DOHH2 (cell line): ENCODE measurements at regions not wholly inside any gene's neighbourhood (a gene's known extent, or its start where the extent isn't known, plus 50 kb on each side); places are given as distances from the start of the nearest gene placed in this dataset.

Experiments
- H3F3A ChIP-seq: fragments of 200-600 bp; sonication (generic), shearing (Covaris generic); 2 replicates; pipeline ENCODE4 v1.6.0; 2016; ENCODE audit warnings: antibody characterized with exemption, mild to moderate bottlenecking; ENCODE audit not compliant: control insufficient read depth, insufficient read depth
- H3K27ac ChIP-seq: fragments of 200-600 bp; sonication (generic); 2 replicates; pipeline ENCODE4 v1.5.1; 2014; ENCODE audit warnings: low read depth, mild to moderate bottlenecking, low read length, moderate library complexity
- H3K27me3 ChIP-seq: fragments of 200-600 bp; sonication (generic); 2 replicates; pipeline ENCODE4 v1.6.1; 2014; ENCODE audit warnings: mild to moderate bottlenecking, low read length, mixed read lengths; ENCODE audit not compliant: control insufficient read depth
- H3K36me3 ChIP-seq: fragments of 200-600 bp; sonication (generic); 2 replicates; pipeline ENCODE4 v1.6.1; 2014; ENCODE audit warnings: mild to moderate bottlenecking, low read length, moderate library complexity, mixed read lengths; ENCODE audit not compliant: control insufficient read depth
- H3K4me1 ChIP-seq: fragments of 200-600 bp; sonication (generic); 2 replicates; pipeline ENCODE4 v1.6.1; 2014; ENCODE audit warnings: mild to moderate bottlenecking, low read length, mixed read lengths; ENCODE audit not compliant: control insufficient read depth
- H3K4me2 ChIP-seq: fragments of 200-600 bp; sonication (generic); 2 replicates; pipeline ENCODE4 v1.6.0; 2014; ENCODE audit warnings: mild to moderate bottlenecking, low read length, moderate library complexity
- H3K4me3 ChIP-seq: fragments of 200-600 bp; sonication (generic); 2 replicates; pipeline ENCODE4 v1.5.1; 2014; ENCODE audit warnings: mild to moderate bottlenecking, low read length, mixed read lengths
- H3K79me2 ChIP-seq: fragments of 200-600 bp; sonication (generic); 2 replicates; pipeline ENCODE4 v1.6.1; 2014; ENCODE audit warnings: mild to moderate bottlenecking, low read length, mixed read lengths; ENCODE audit not compliant: control insufficient read depth
- H3K9me2 ChIP-seq: fragments of 200-600 bp; sonication (generic); replicated peaks from 2 replicates; pipeline ENCODE4 v1.6.1; 2014; ENCODE audit warnings: mild to moderate bottlenecking, low read length, mixed read lengths; ENCODE audit not compliant: control insufficient read depth
- H3K9me3 ChIP-seq: fragments of 200-600 bp; sonication (generic); 2 replicates; pipeline ENCODE4 v1.6.1; 2014; ENCODE audit warnings: antibody characterized with exemption, low read length, mixed read lengths; ENCODE audit not compliant: control insufficient read depth, insufficient read depth
- H4K20me1 ChIP-seq: fragments of 200-600 bp; sonication (generic); 2 replicates; pipeline ENCODE4 v1.6.0; 2014; ENCODE audit warnings: low read depth, mild to moderate bottlenecking, antibody characterized with exemption, low read length, moderate library complexity; ENCODE audit not compliant: control insufficient read depth, insufficient read depth
- CTCF ChIP-seq: fragments of 200-600 bp; sonication (generic); IDR thresholded peaks from one replicate; pipeline ENCODE4 v1.5.1; 2014; ENCODE audit warnings: antibody characterized with exemption, mild to moderate bottlenecking, low read depth, low read length; ENCODE audit not compliant: poor library complexity, severe bottlenecking
- EZH2phosphoT487 ChIP-seq: fragments of 200-600 bp; sonication (generic); IDR thresholded peaks from 2 replicates; pipeline ENCODE4 v1.6.1; 2017; ENCODE audit warnings: borderline replicate concordance, mild to moderate bottlenecking, antibody characterized with exemption, low read length, moderate library complexity, mixed read lengths

DNA sequence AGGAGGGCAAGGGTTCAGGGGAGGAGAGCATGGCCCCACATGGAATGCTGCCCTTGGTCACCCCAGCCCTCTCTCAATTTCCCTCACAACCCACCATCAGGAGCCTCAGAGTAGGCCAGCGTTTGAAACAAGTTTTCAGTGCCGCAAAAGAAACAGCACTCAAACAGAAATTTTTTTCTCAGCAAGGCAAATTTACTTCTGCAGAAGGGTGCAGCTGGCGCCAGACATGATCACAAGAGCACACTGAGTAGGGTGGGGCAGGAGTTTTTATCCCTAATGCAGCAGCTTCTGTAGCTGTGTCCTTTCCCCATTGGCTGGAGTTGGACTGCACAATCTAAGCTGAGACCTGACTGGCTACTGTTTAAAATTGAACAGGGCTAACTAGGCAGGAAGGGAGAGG lies 287.8 kb upstream of the CDYL start:
- H3K9me3 ChIP-seq: peaks cover 6% of the 10 kb centered on the region; the same call in 1 of the 2 replicates
- H3K4me1 ChIP-seq: no peaks in the 10 kb centered on the region
- H3K4me3 ChIP-seq: no peak overlapping the region
- H3K79me2 ChIP-seq: no peaks in the 10 kb centered on the region
- H3K9me2 ChIP-seq: no peaks in the 10 kb centered on the region
- H3K36me3 ChIP-seq: no peaks in the 10 kb centered on the region
- H3K27ac ChIP-seq: no peak overlapping the region
- no peaks in the 10 kb centered on the region for H3K27me3 ChIP-seq
- no peaks in the 10 kb centered on the region for H4K20me1 ChIP-seq
- TF ChIP-seq CTCF: no peak
- TF ChIP-seq EZH2phosphoT487: no peak
- H3K4me2 ChIP-seq: no peak overlapping the region
- no peaks in the 10 kb centered on the region for H3F3A ChIP-seq

GRCh38 chr6:4487538-4487937 lies 288.7 kb upstream of the CDYL start:
- Histone ChIP-seq H3K9me2 (no peaks in the 10 kb centered on the region), H3K4me3 (no peak overlapping the region), H3F3A (no peaks in the 10 kb centered on the region), H3K9me3 (peaks cover 6% of the 10 kb centered on the region; the same call in 1 of the 2 replicates), H3K4me2 (no peak overlapping the region), H3K79me2 (no peaks in the 10 kb centered on the region), H3K4me1 (no peaks in the 10 kb centered on the region), H3K27me3 (no peaks in the 10 kb centered on the region), H4K20me1 (no peaks in the 10 kb centered on the region), H3K27ac (no peak overlapping the region), H3K36me3 (no peaks in the 10 kb centered on the region)
- no peak for TF ChIP-seq CTCF
- TF ChIP-seq EZH2phosphoT487: no peak

DNA sequence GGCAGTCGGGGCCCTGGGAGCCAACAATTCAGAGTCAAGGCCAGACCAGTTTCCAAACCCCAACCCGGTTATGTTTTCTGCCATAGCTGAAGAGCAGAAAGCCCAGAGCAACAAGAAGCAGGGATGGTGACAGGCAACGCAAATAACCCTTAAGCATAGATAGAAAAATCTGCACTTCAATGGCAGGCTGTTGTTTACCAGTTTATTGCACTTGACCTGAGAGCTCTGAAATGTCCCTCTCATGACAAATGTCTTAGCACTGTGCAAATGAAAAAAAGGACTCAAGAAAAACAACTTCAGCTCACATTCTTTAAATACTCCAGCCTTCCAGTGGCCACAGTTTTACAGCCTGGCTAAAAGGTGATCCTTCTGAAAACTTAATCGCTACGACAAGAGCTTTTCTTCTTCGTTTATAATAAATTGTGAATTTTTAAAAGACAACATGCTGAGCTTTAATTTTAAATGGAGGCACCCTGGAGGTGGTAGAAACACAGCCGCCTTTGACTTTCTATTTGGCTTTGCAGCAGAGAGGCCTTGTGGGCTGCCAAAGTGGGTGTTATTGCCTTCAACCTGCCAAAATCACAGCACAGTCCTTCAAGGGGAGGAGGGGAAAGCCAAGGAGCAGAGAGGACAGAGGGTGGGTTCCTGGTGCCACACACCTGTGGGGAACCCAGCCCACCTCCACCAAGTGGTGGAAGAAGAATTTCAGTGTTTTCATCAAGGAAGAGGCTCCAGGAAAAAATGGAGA lies 289.5 kb upstream of the CDYL start:
- Histone ChIP-seq H3K79me2 (no peaks in the 10 kb centered on the region), H3K4me2 (no peak overlapping the region), H3K4me3 (no peak overlapping the region), H3K9me2 (no peaks in the 10 kb centered on the region), H3K27ac (no peak overlapping the region), H4K20me1 (no peaks in the 10 kb centered on the region), H3K36me3 (no peaks in the 10 kb centered on the region), H3F3A (no peaks in the 10 kb centered on the region), H3K9me3 (peaks cover 6% of the 10 kb centered on the region; the same call in 1 of the 2 replicates), H3K27me3 (no peaks in the 10 kb centered on the region), H3K4me1 (no peaks in the 10 kb centered on the region)
- TF ChIP-seq EZH2phosphoT487 (no peak), CTCF (no peak)
